K562 (cell line): ENCODE measurements at regions not wholly inside any gene's neighbourhood (a gene's known extent, or its start where the extent isn't known, plus 50 kb on each side); places are given as distances from the start of the nearest gene placed in this dataset.

Experiments used
- ATAC-seq: fragments of 200-7000 bp; cut with Tn5 transposase; 3 replicates; pipeline ENCODE4 v1.9.1; 2020; ENCODE audit warnings: moderate library complexity
- BruUV-seq: library from RNA; stranded (reverse); fragments of 400-500 nt; replicated peaks from 2 replicates; lab custom pipeline; 2021; lab: Mats Ljungman, UMichigan
- CTCF ChIA-PET: fragments of 300-600 bp; formaldehyde crosslinking; extraction: SDS; loops from one replicate; lab custom pipeline; 2021; ENCODE audit warnings: low intra/inter-chr PET ratio; lab: Yijun Ruan, JAX
- POLR2A ChIA-PET: fragments of 300-600, 350-650 bp; sonication (Branson Sonifier 250); formaldehyde crosslinking; extraction: SDS; loops from one replicate; lab custom pipeline; 2021; ENCODE audit warnings: antibody characterized with exemption, inconsistent platforms; lab: Yijun Ruan, JAX
- DNase-seq, 4 experiments: peaks; one replicate each; pipeline versions ENCODE4 v3.0.0 to v3.0.0-alpha.2; 2011 to 2018; ENCODE audit warnings: low spot score in 3 of 4, mixed read lengths in 3 of 4; ENCODE audit errors: extremely low read depth in 1 of 4
- FAIRE-seq: peaks from 2 replicates; lab custom pipeline; 2011; peaks lifted over from hg19 to GRCh38; lab: Jason Lieb, UNC
- H2AFZ ChIP-seq: 2 replicates; pipeline ENCODE4 v1.6.0; 2011; ENCODE audit warnings: low read depth, low read length, control low read depth, inconsistent platforms
- H3K27ac ChIP-seq: fragments of 200-600 bp; 3 replicates; pipeline ENCODE4 v1.8.0; 2011; ENCODE audit warnings: low read depth, mild to moderate bottlenecking, control low read depth, inconsistent platforms, low read length, moderate library complexity, mixed read lengths; ENCODE audit errors: extremely low read depth
- H3K27me3 ChIP-seq, 2 experiments: fragments of 300-600 bp in 1 of 2; 2 replicates in 1 of 2; 3 replicates in 1 of 2; pipeline versions ENCODE4 v1.6.0 to v1.8.0; 2011; ENCODE audit warnings: inconsistent platforms in 2 of 2, low read length in 2 of 2, mild to moderate bottlenecking in 1 of 2, mixed read lengths in 1 of 2, moderate library complexity in 1 of 2; ENCODE audit not compliant: control insufficient read depth in 2 of 2, insufficient read depth in 2 of 2
- H3K36me3 ChIP-seq: fragments of 300-600 bp; 3 replicates; pipeline ENCODE4 v1.8.0; 2011; ENCODE audit warnings: mild to moderate bottlenecking, low read length, inconsistent platforms; ENCODE audit not compliant: control insufficient read depth, insufficient read depth
- H3K4me1 ChIP-seq, 2 experiments: fragments of 200-600 bp in 1 of 2; replicated peaks in 1 of 2; 2 replicates in 1 of 2; 3 replicates in 1 of 2; pipeline versions ENCODE4 v1.5.1 to v1.8.0; 2011; ENCODE audit warnings: inconsistent platforms in 2 of 2, low read length in 2 of 2, mild to moderate bottlenecking in 1 of 2, mixed read lengths in 1 of 2, moderate library complexity in 1 of 2; ENCODE audit not compliant: control insufficient read depth in 2 of 2, insufficient read depth in 2 of 2
- H3K4me2 ChIP-seq: 2 replicates; pipeline ENCODE4 v1.6.1; 2011; ENCODE audit warnings: low read length, control low read depth, inconsistent platforms, mixed read lengths; ENCODE audit not compliant: insufficient read depth
- H3K4me3 ChIP-seq: fragments of 200-600 bp; sonication (generic), shearing (Covaris generic); 2 replicates; pipeline ENCODE4 v1.5.1; 2016; ENCODE audit warnings: control low read depth, inconsistent platforms
- H3K79me2 ChIP-seq: fragments of 200-600 bp; 3 replicates; pipeline ENCODE4 v1.8.0; 2011; ENCODE audit warnings: low read length, inconsistent platforms; ENCODE audit not compliant: control insufficient read depth, insufficient read depth
- H3K9ac ChIP-seq, 2 experiments: 2 replicates each; pipeline versions ENCODE4 v1.6.0 to v1.6.1; 2011; ENCODE audit warnings: low read depth in 2 of 2, low read length in 2 of 2, control low read depth in 1 of 2, inconsistent platforms in 1 of 2, mild to moderate bottlenecking in 1 of 2, mixed read lengths in 1 of 2; ENCODE audit not compliant: insufficient read depth in 1 of 2
- H3K9me1 ChIP-seq: one replicate; pipeline ENCODE4 v1.6.0; 2011; ENCODE audit warnings: inconsistent platforms, mild to moderate bottlenecking, low read length, moderate library complexity; ENCODE audit not compliant: control insufficient read depth, insufficient read depth
- H3K9me3 ChIP-seq: replicated peaks from 2 replicates; pipeline ENCODE4 v1.5.1; 2011; ENCODE audit warnings: low read depth, low read length, inconsistent platforms; ENCODE audit not compliant: control insufficient read depth, insufficient read depth
- H4K20me1 ChIP-seq: replicated peaks from 2 replicates; pipeline ENCODE4 v1.6.1; 2011; ENCODE audit warnings: low read length, inconsistent platforms, mixed read lengths; ENCODE audit not compliant: control insufficient read depth, insufficient read depth
- CEBPG ChIP-seq, 3 experiments: fragments of 200-800 bp in 1 of 3; sonication (Bioruptor generic) in 1 of 3; sonication (generic) in 1 of 3; formaldehyde crosslinking in 1 of 3; IDR thresholded peaks in 2 of 3; conservative IDR thresholded peaks in 1 of 3; 2 replicates each; pipeline versions ENCODE4 v1.6.1 to v1.8.0; 2016 to 2022; ENCODE audit warnings: missing compliant biosample characterization in 2 of 3, missing genetic modification characterization in 2 of 3, mild to moderate bottlenecking in 1 of 3, missing genetic modification reagents in 1 of 3
- DNMT1 ChIP-seq: fragments of 450-650 bp; IDR thresholded peaks from 2 replicates; pipeline ENCODE4 v1.6.1; 2016; ENCODE audit warnings: antibody characterized with exemption, mild to moderate bottlenecking
- HCFC1 ChIP-seq: IDR thresholded peaks from 2 replicates; pipeline ENCODE4 v1.6.1; 2012; ENCODE audit warnings: low read depth, low read length, improper control_type of control experiment
- PRMT5 ChIP-seq: sonication (generic); formaldehyde crosslinking; IDR thresholded peaks from 2 replicates; pipeline ENCODE4 v1.5.0; 2020; ENCODE audit warnings: missing genetic modification reagents
- SMAD1 ChIP-seq: fragments of 150-350 bp; IDR thresholded peaks from 2 replicates; pipeline ENCODE4 v1.6.1; 2014; ENCODE audit warnings: low read length, low read depth; ENCODE audit not compliant: partially characterized antibody
- TRIM24 ChIP-seq, 2 experiments: fragments of 450-650 bp; IDR thresholded peaks; 2 replicates each; pipeline ENCODE4 v1.6.1; 2016
- ZKSCAN3 ChIP-seq: fragments of 250-450 bp; sonication (Bioruptor Pico); IDR thresholded peaks from 2 replicates; pipeline ENCODE4 v1.4.0; 2020
- ZNF140 ChIP-seq: fragments of 250-450 bp; sonication (Bioruptor Pico); IDR thresholded peaks from 2 replicates; pipeline ENCODE4 v1.8.0; 2021; ENCODE audit warnings: moderate library complexity, mild to moderate bottlenecking, inconsistent platforms
- ZNF23 ChIP-seq: fragments of 250-450 bp; sonication (Bioruptor Pico); IDR thresholded peaks from 2 replicates; pipeline ENCODE4 v1.4.0; 2020; ENCODE audit warnings: mild to moderate bottlenecking
- ZNF239 ChIP-seq: fragments of 250-450 bp; sonication (Bioruptor Pico); IDR thresholded peaks from 2 replicates; pipeline ENCODE4 v1.4.0; 2020; ENCODE audit warnings: mild to moderate bottlenecking
- ZNF584 ChIP-seq: fragments of 200-800 bp; sonication (Bioruptor generic); IDR thresholded peaks from 2 replicates; pipeline ENCODE4 v1.6.1; 2016; ENCODE audit warnings: low read depth, mild to moderate bottlenecking, missing genetic modification characterization, missing compliant biosample characterization
- in situ Hi-C: fragments of 300-500 bp; cut with MboI; formaldehyde crosslinking; loops from 4 replicates; pipeline ENCODE4 v1.15.0; 2018; ENCODE audit warnings: inconsistent platforms, mixed read lengths
- intact Hi-C: fragments of 100-400 bp; cut with micrococcal nuclease; formaldehyde crosslinking; loops from 2 replicates; pipeline ENCODE4 v1.14.2; 2022
- TF ChIP-seq, protein P1 (sequence below): sonication (generic); formaldehyde crosslinking; IDR thresholded peaks from 2 replicates; pipeline ENCODE4 v1.8.0; 2022; ENCODE audit warnings: missing genetic modification reagents, mild to moderate bottlenecking, moderate library complexity, borderline replicate concordance

DNA sequence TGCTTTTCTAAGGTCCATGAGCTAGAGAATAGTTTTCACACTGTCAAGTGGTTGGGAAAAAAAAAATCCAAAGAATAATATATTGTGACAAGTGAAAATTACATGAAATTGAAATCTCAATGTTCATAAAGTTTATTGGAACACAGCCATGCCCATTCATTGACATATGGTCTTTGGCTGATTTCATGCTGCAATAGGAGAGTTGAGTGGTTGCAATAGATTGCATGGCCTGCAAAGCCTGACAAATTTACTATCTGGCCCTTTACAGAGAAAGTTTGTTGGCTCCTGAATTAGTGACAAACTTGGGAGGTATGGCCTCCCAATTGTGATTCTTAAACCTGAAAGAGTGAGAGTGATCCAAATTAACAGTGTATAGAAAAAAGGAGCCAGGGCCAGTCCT lies 115.5 kb upstream of the FAM9C start:
- no peaks in the 10 kb centered on the region for H3K79me2 ChIP-seq
- H3K36me3 ChIP-seq: no peaks in the 10 kb centered on the region
- FAIRE-seq (no peak), ATAC-seq (no peak), DNase-seq (no peak)
- POLR2A ChIA-PET: no interaction called here
- intact Hi-C loops: no loop called here
- H3K9me3 ChIP-seq: no peaks in the 10 kb centered on the region
- H3K4me2 ChIP-seq: no peak overlapping the region
- H2AFZ ChIP-seq: no peak overlapping the region
- H3K4me1 ChIP-seq: no peaks in the 10 kb centered on the region
- no peak overlapping the region for H3K9ac ChIP-seq
- in situ Hi-C loops: no loop called here
- no peak for TF ChIP-seq ZKSCAN3 (CRISPR knock-in tag)
- TF ChIP-seq ZNF23: no peak
- no peak for TF ChIP-seq ZNF140 (CRISPR knock-in tag)
- 0 out of 2 replicates have a peak, but pooled peaks have one; percentile 39 for TF ChIP-seq ZNF584 (CRISPR knock-in tag)
- TF ChIP-seq HCFC1: no peak
- TF ChIP-seq PRMT5 (CRISPR knock-in tag): no peak
- no peak for TF ChIP-seq SMAD1
- TF ChIP-seq DNMT1: no peak
- peak in 1 of 2 experiments; percentile 43; a peak in 1 of 4 replicates for TF ChIP-seq TRIM24 (IDR thresholded peaks at IDR 0.05)
- 0 out of 2 replicates have a peak, but pooled peaks have one; percentile 13 for TF ChIP-seq CEBPG (CRISPR knock-in tag; IDR thresholded peaks at IDR 0.05)
- TF ChIP-seq CEBPG (tag; conservative IDR thresholded peaks at IDR 0.05 in 1 of 2, IDR thresholded peaks at IDR 0.05 in 1 of 2): peak in 1 of 2 experiments; percentile 64; a peak in 2 of 4 replicates
- no peak for TF ChIP-seq ZNF239 (CRISPR knock-in tag)
- TF ChIP-seq, protein P1, sequence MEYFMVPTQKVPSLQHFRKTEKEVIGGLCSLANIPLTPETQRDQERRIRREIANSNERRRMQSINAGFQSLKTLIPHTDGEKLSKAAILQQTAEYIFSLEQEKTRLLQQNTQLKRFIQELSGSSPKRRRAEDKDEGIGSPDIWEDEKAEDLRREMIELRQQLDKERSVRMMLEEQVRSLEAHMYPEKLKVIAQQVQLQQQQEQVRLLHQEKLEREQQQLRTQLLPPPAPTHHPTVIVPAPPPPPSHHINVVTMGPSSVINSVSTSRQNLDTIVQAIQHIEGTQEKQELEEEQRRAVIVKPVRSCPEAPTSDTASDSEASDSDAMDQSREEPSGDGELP (CRISPR knock-in tag): no peak
- no peak overlapping the region for H3K27ac ChIP-seq
- H3K4me3 ChIP-seq: no peak overlapping the region
- no peaks in the 10 kb centered on the region for H3K9me1 ChIP-seq
- no peaks in the 10 kb centered on the region for H3K27me3 ChIP-seq
- no TSS peak for BruUV-seq
- CTCF ChIA-PET: no interaction called here
- no peaks in the 10 kb centered on the region for H4K20me1 ChIP-seq
